IPS-NIHi11 (cell line): ENCODE measurements at regions not wholly inside any gene's neighbourhood (a gene's known extent, or its start where the extent isn't known, plus 50 kb on each side); places are given as distances from the start of the nearest gene placed in this dataset.
"Not testable (repeated sequence)": the region's sequence is repeated elsewhere in the genome, so short reads cannot be mapped to it uniquely, and the experiment has no call there.

Source experiments
- DNase-seq: peaks from one replicate; pipeline ENCODE4 v3.0.0; 2012; ENCODE audit warnings: mixed read lengths, low spot score

DNA sequence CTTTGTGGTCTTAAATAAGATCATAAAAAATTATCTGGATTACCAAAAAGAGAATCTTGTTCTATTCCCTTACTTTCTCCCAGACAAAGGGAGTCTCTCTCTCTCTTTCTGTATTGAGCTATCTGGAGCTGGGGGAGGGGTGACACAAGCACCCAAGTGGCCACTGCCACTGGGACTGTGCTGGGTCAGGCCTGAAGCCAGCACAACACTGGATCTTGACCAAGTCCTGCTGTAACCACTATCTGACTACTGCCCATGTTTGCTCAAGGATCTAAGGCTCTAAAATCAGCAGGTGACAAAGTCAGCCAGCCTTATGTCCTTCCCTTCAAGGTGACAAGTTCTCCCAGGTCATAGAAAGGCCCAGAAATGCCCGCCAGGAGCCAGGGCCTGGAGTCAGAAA lies 75.0 kb upstream of the SPATA16 start:
- no peak for DNase-seq

DNA sequence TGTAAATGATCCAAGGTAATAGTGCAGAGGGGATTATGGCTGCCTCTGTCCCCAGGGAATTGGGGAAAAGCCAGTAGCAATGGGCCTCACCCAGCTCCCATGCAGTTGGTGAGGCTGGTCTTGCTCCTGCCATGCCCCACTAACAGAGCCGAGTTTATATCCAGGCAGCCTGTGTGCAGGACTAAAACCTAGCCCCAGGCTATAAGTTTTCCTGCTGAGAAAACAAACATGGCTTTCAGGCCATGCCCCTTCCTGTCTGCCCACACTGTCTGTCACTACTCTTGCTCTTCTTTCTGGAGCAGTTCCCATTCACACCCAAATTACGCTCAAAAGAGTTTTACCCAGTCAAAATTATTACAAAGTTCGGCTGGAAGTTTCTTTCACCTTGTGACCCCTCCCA lies 73.5 kb upstream of the SPATA16 start:
- DNase-seq: no peak

DNA sequence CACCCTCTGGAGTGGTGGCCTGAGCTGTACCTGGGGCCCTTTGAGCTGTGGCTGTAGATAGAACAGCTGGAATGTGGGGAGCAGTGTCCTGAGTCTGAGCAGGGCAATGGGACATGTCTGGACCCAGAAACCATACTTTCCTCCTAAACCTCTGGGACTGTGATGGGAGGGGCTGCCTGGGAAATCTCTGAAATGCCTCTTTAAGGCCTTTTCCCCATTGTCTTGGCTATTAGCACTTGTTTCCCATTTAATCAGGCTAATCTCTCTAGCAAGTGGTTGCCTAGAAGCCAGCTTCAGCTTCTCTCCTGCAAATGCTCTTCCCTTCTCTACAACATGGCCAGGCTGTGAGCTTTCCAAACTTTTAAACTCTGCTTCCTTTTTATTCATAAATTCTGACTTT lies 58.5 kb upstream of the SPATA16 start:
- DNase-seq: peak; percentile 14

DNA sequence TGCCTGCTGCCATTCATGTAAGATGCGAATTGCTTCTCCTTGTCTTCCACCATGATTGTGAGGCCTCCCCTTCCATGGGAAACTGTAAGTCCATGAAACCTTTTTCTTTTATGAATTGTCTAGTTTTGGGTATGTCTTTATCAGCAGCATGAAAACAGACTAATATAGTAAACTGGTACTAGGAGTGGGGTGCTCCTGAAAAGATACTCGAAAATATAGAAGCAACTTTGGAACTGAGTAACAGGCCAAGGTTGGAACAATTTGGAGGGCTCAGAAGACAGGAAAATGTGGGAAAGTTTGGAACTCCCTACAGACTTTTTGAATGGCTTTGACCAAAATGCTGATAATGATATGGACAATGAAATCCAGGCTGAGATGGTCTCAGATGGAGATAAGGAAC lies 53.8 kb upstream of the SPATA16 start:
- DNase-seq: not testable (repeated sequence)

DNA sequence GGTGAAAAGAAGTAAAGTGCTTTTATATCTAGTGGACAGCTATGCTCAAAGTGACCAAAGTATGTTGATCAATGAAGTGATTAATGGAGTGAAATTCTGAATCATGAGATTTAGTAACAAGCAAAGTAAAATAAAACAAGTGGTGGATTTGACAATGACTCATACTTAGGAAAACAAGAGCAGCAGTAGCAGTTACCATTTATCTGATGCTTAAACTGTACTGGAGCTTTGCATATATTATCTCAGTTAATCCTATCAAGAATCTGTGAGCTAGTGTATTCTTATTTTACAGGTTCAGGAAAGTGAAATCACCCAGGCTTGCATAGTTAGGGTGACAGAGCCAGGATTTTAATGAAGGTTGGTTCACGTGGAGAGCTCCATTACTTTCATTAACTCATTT lies 50.6 kb upstream of the SPATA16 start:
- no peak for DNase-seq
